ENCODE measurements at regions not wholly inside any gene's neighbourhood (a gene's known extent, or its start where the extent isn't known, plus 50 kb on each side); places are given as distances from the start of the nearest gene placed in this dataset.

- peaks cover 12% of the 10 kb centered on the region for H3K9me3 ChIP-seq (ENCODE audit: insufficient read depth, low read depth, low read length)
- H3K4me1 ChIP-seq (ENCODE audit: insufficient read depth, low read length) = no peaks in the 10 kb centered on the region
- no peaks in the 10 kb centered on the region for H3K36me3 ChIP-seq (ENCODE audit: insufficient read depth, low read depth, low read length)
- H3K27me3 ChIP-seq (ENCODE audit: insufficient read depth, low read length) = no peaks in the 10 kb centered on the region
- H3K4me3 ChIP-seq (ENCODE audit: low read length) = no peak overlapping the region
- H3K27ac ChIP-seq (ENCODE audit: low read length) = no peak overlapping the region
- no peak overlapping the region for H3K9ac ChIP-seq (ENCODE audit: low read depth, low read length)
Measured at GRCh38 chr7:38086857-38087256, 91.2 kb upstream of the STARD3NL start.

- Histone ChIP-seq H3K36me3 (ENCODE audit: insufficient read depth, low read depth, low read length) (no peaks in the 10 kb centered on the region), H3K4me1 (ENCODE audit: insufficient read depth, low read length) (no peaks in the 10 kb centered on the region), H3K9ac (ENCODE audit: low read depth, low read length) (no peak overlapping the region), H3K27ac (ENCODE audit: low read length) (no peak overlapping the region), H3K4me3 (ENCODE audit: low read length) (no peak overlapping the region), H3K9me3 (ENCODE audit: insufficient read depth, low read depth, low read length) (peaks cover 19% of the 10 kb centered on the region), H3K27me3 (ENCODE audit: insufficient read depth, low read length) (no peaks in the 10 kb centered on the region)
Measured at GRCh38 chr7:38102507-38102906, 75.5 kb upstream of the STARD3NL start.

- H3K36me3 ChIP-seq (ENCODE audit: insufficient read depth, low read depth, low read length) = no peaks in the 10 kb centered on the region
- H3K27me3 ChIP-seq (ENCODE audit: insufficient read depth, low read length) = no peaks in the 10 kb centered on the region
- H3K9ac ChIP-seq (ENCODE audit: low read depth, low read length) = no peak overlapping the region
- H3K4me3 ChIP-seq (ENCODE audit: low read length) = no peak overlapping the region
- no peaks in the 10 kb centered on the region for H3K4me1 ChIP-seq (ENCODE audit: insufficient read depth, low read length)
- H3K27ac ChIP-seq (ENCODE audit: low read length) = no peak overlapping the region
- H3K9me3 ChIP-seq (ENCODE audit: insufficient read depth, low read depth, low read length) = no peaks in the 10 kb centered on the region
Measured at GRCh38 chr7:38105874-38106483, 72.1 kb upstream of the STARD3NL start.

GRCh38 chr7:38107486-38107893 is 70.6 kb upstream of the STARD3NL start:
- Histone ChIP-seq H3K36me3 (ENCODE audit: insufficient read depth, low read depth, low read length) (no peaks in the 10 kb centered on the region), H3K9ac (ENCODE audit: low read depth, low read length) (no peak overlapping the region), H3K27ac (ENCODE audit: low read length) (no peak overlapping the region), H3K4me3 (ENCODE audit: low read length) (no peak overlapping the region), H3K4me1 (ENCODE audit: insufficient read depth, low read length) (no peaks in the 10 kb centered on the region), H3K9me3 (ENCODE audit: insufficient read depth, low read depth, low read length) (no peaks in the 10 kb centered on the region), H3K27me3 (ENCODE audit: insufficient read depth, low read length) (no peaks in the 10 kb centered on the region)

DNA sequence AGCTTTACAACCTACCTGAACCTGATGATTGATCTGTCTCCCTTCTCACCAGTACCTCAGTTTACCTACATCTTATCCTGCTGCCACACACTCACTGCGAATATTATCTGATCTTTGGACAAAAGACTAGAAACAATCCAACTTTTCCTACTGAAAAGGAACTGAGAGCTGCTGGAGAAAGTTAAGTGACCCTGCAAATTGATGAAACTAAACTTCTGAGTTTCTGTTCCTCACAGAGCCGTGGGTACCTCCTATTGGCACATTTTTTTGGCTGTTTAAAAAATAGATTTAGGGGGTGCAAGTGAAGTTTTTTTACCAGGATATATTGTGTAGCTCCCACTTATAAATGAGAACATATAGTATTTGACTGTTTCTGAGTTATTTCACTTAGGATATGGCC is 66.0 kb upstream of the STARD3NL start:
- Histone ChIP-seq H3K9me3 (ENCODE audit: insufficient read depth, low read depth, low read length) (no peaks in the 10 kb centered on the region), H3K36me3 (ENCODE audit: insufficient read depth, low read depth, low read length) (no peaks in the 10 kb centered on the region)

GRCh38 chr7:38120076-38120475 is 58.0 kb upstream of the STARD3NL start:
- Histone ChIP-seq H3K9ac (ENCODE audit: low read depth, low read length) (no peak overlapping the region), H3K4me3 (ENCODE audit: low read length) (no peak overlapping the region), H3K36me3 (ENCODE audit: insufficient read depth, low read depth, low read length) (no peaks in the 10 kb centered on the region), H3K27me3 (ENCODE audit: insufficient read depth, low read length) (no peaks in the 10 kb centered on the region), H3K9me3 (ENCODE audit: insufficient read depth, low read depth, low read length) (no peaks in the 10 kb centered on the region), H3K4me1 (ENCODE audit: insufficient read depth, low read length) (no peaks in the 10 kb centered on the region), H3K27ac (ENCODE audit: low read length) (no peak overlapping the region)

More for the DNA sequence above, 66.0 kb upstream of the STARD3NL start:
- Histone ChIP-seq H3K4me3 (ENCODE audit: low read length) (no peak overlapping the region), H3K4me1 (ENCODE audit: insufficient read depth, low read length) (no peaks in the 10 kb centered on the region), H3K27ac (ENCODE audit: low read length) (no peak overlapping the region), H3K9ac (ENCODE audit: low read depth, low read length) (no peak overlapping the region), H3K27me3 (ENCODE audit: insufficient read depth, low read length) (no peaks in the 10 kb centered on the region)

DNA sequence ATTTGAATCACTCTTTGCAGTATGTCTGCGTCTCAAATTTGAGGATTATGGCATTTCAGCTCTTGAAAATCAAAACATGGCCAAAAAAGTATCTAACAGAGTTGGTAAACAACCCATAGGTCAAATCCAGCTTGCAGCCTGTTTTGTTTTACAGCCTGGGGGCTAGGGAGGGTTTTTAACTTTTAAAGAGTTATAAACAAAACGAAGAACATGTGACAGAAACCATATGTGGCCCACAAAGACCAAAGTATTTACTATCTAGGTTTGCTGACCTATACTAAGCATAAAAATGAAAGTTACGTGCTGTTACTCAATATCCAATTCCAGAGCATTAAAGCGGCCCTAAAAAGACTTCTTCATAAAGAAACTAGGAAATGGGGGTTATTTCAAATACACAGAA is 55.5 kb upstream of the STARD3NL start:
- H3K27ac ChIP-seq (ENCODE audit: low read length) = no peak overlapping the region

GRCh38 chr7:38123494-38123893 is 54.6 kb upstream of the STARD3NL start:
- no peak overlapping the region for H3K4me3 ChIP-seq (ENCODE audit: low read length)
- no peak overlapping the region for H3K9ac ChIP-seq (ENCODE audit: low read depth, low read length)
- no peak overlapping the region for H3K27ac ChIP-seq (ENCODE audit: low read length)
- no peaks in the 10 kb centered on the region for H3K27me3 ChIP-seq (ENCODE audit: insufficient read depth, low read length)
- no peaks in the 10 kb centered on the region for H3K4me1 ChIP-seq (ENCODE audit: insufficient read depth, low read length)
- H3K9me3 ChIP-seq (ENCODE audit: insufficient read depth, low read depth, low read length) = no peaks in the 10 kb centered on the region
- no peaks in the 10 kb centered on the region for H3K36me3 ChIP-seq (ENCODE audit: insufficient read depth, low read depth, low read length)

More for the DNA sequence above, 55.5 kb upstream of the STARD3NL start:
- H3K9me3 ChIP-seq (ENCODE audit: insufficient read depth, low read depth, low read length) = no peaks in the 10 kb centered on the region
- no peaks in the 10 kb centered on the region for H3K4me1 ChIP-seq (ENCODE audit: insufficient read depth, low read length)
- no peak overlapping the region for H3K4me3 ChIP-seq (ENCODE audit: low read length)
- no peak overlapping the region for H3K9ac ChIP-seq (ENCODE audit: low read depth, low read length)
- no peaks in the 10 kb centered on the region for H3K36me3 ChIP-seq (ENCODE audit: insufficient read depth, low read depth, low read length)
- H3K27me3 ChIP-seq (ENCODE audit: insufficient read depth, low read length) = no peaks in the 10 kb centered on the region

DNA sequence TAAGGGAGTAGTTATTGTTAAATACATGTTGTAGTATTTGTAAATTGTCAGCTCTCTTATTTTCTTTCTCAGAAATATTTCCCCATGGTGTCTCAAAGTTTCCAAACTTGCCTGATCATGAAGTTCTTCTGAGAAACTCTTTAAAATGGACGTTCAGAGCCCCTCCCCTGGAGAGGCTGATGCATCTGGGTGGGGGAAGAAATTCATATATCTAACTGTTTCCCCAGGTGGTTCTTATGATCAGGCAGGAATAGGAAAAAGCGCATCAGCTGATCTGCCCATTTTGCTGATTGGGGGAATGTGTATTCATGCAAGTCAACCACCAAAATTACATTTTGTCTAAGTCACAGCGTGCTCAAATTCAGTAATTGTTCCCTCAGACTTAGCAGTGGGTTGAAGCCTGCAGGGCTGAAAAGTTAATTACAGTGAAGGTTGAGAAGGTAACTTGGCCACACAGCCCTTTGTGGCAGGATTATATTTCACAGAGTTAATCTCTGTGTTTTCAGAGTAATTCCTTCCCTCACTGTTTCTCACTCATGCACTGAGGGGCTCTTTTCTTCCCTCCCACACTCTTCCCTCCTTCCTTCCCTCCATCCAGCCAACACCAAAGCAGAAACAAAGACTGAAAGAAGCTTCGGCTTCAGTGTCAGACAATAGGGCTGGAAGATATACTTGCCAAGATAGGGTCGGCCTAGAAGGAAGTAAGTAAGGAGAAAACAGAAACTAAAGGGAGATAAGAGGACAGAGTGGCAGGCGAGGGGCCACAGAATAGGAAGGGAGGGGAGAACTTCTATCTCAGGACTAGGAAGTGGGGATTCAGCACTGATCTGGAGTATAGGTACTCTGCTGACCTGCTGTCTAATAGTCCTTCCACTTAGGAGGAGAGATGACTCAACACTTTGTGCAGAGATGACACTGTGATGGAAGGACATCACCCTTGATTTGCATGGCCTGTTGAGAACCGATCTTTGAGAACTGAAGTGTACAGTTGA is 50.5 kb upstream of the STARD3NL start:
- no peaks in the 10 kb centered on the region for H3K9me3 ChIP-seq (ENCODE audit: insufficient read depth, low read depth, low read length)
- no peak overlapping the region for H3K4me3 ChIP-seq (ENCODE audit: low read length)
- no peak overlapping the region for H3K9ac ChIP-seq (ENCODE audit: low read depth, low read length)
- H3K4me1 ChIP-seq (ENCODE audit: insufficient read depth, low read length) = peaks cover 5% of the 10 kb centered on the region; the same call in 1 of the 2 replicates
- no peaks in the 10 kb centered on the region for H3K36me3 ChIP-seq (ENCODE audit: insufficient read depth, low read depth, low read length)
- no peak overlapping the region for H3K27ac ChIP-seq (ENCODE audit: low read length)
- no peaks in the 10 kb centered on the region for H3K27me3 ChIP-seq (ENCODE audit: insufficient read depth, low read length)
